GM19397 (cell line): ENCODE measurements at regions not wholly inside any gene's neighbourhood (a gene's known extent, or its start where the extent isn't known, plus 50 kb on each side); places are given as distances from the start of the nearest gene placed in this dataset.

Source experiments
- ATAC-seq: cut with Tn5 transposase; IDR thresholded peaks from one replicate; pipeline ENCODE4 v1.9.1; 2021; ENCODE audit warnings: mild to moderate bottlenecking, moderate library complexity; ENCODE audit not compliant: unreplicated experiment

- ATAC-seq: no peak
Measured at GRCh38 chr10:44064987-44065787, 319.7 kb downstream of the CXCL12 start.

- ATAC-seq: no peak
Measured at GRCh38 chr10:44064317-44064716, 320.6 kb downstream of the CXCL12 start.

- ATAC-seq: no peak
Measured at GRCh38 chr10:44063686-44064085, 321.2 kb downstream of the CXCL12 start.

GRCh38 chr10:44060719-44061118 is 324.2 kb downstream of the CXCL12 start:
- no peak for ATAC-seq

- ATAC-seq: no peak
Measured at GRCh38 chr10:44060221-44060620, 324.7 kb downstream of the CXCL12 start.

GRCh38 chr10:44058259-44058658 is 326.6 kb downstream of the CXCL12 start:
- no peak for ATAC-seq

- no peak for ATAC-seq
Measured at GRCh38 chr10:44056967-44057805, 327.7 kb downstream of the CXCL12 start.

GRCh38 chr10:44056206-44056605 is 328.7 kb downstream of the CXCL12 start:
- no peak for ATAC-seq

GRCh38 chr10:44054046-44054445 is 330.9 kb downstream of the CXCL12 start:
- ATAC-seq: no peak

- no peak for ATAC-seq
Measured at GRCh38 chr10:44053391-44053790, 331.5 kb downstream of the CXCL12 start.

- ATAC-seq: no peak
Measured at GRCh38 chr10:44051584-44052385, 333.1 kb downstream of the CXCL12 start.

- no peak for ATAC-seq
Measured at GRCh38 chr10:44051091-44051490, 333.8 kb downstream of the CXCL12 start.

- ATAC-seq: no peak
Measured at GRCh38 chr10:44049301-44050015, 335.4 kb downstream of the CXCL12 start.

GRCh38 chr10:44047361-44047760 is 337.5 kb downstream of the CXCL12 start:
- ATAC-seq: no peak

- ATAC-seq: no peak
Measured at GRCh38 chr10:44046605-44047004, 338.3 kb downstream of the CXCL12 start.

- ATAC-seq: no peak
Measured at GRCh38 chr10:44045020-44045419, 339.9 kb downstream of the CXCL12 start.

- no peak for ATAC-seq
Measured at GRCh38 chr10:44044549-44044948, 340.3 kb downstream of the CXCL12 start.

GRCh38 chr10:44043646-44044375 is 341.1 kb downstream of the CXCL12 start:
- no peak for ATAC-seq

- no peak for ATAC-seq
Measured at GRCh38 chr10:44042926-44043602, 341.8 kb downstream of the CXCL12 start.
